Activated gamma-delta T cell (primary cell): ENCODE measurements at regions not wholly inside any gene's neighbourhood (a gene's known extent, or its start where the extent isn't known, plus 50 kb on each side); places are given as distances from the start of the nearest gene placed in this dataset.

Experiments used
- DNase-seq: peaks from one replicate; lab custom pipeline; 2025; lab: John Stamatoyannopoulos, UW

DNA sequence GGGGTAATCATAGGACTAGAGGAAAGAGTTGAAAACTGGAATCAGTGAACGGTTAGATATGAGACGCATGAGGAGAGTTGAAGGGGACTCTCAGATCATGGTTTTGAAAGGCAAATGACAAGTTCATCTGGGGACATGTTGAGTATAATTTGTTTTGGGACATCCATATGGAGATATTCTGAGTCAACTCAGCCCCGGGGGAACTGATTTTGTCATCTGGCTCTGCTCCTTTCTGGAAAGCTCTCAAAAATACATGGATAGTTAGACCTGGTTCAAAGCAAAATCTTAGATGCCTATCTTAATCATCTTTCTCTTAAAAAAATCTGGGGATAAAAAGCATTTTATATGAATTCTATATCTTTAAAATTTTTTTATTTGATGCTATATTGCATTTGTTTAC is 161.2 kb downstream of the SNX18 start:
- DNase-seq: no peak

DNA sequence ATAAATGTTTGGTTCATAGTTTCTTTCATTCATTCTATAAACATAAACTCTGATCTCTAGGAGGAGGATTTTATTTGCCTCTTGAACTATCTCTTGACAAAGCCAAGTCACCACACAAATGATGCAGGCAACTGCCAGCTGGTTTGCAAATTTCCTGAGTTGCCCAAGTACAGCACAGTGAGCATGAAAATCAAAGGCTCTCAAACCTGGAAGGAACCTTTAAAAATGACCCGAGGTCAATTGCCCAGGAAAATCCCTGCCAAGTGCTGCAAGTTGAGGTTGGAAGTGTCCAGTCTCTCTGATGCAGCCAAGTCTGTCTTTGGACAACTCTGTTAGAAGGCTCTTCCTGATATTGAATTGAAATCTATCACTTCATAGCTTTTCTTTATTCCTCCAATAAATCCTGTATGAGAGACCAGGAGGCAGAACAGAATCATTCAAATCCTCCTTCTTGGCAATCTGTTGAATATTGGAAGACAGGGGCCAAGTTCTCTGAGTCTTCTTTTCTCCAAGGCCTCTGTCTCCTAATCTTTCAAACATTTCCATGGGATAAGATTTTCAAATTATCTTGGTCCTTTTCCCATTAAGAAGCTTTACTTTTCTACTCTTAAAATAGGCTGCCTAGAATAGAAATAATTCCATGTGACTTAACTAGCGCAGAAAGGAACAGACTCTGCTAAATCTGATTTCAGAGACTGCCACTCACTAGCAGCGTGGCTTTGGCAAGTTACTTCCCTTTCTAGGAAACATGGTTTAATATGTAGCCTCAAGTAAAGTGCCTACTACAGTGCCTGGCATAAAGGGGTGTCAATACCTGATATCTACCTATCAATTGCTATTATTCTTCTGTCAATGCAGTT is 159.2 kb downstream of the SNX18 start:
- DNase-seq: no peak

DNA sequence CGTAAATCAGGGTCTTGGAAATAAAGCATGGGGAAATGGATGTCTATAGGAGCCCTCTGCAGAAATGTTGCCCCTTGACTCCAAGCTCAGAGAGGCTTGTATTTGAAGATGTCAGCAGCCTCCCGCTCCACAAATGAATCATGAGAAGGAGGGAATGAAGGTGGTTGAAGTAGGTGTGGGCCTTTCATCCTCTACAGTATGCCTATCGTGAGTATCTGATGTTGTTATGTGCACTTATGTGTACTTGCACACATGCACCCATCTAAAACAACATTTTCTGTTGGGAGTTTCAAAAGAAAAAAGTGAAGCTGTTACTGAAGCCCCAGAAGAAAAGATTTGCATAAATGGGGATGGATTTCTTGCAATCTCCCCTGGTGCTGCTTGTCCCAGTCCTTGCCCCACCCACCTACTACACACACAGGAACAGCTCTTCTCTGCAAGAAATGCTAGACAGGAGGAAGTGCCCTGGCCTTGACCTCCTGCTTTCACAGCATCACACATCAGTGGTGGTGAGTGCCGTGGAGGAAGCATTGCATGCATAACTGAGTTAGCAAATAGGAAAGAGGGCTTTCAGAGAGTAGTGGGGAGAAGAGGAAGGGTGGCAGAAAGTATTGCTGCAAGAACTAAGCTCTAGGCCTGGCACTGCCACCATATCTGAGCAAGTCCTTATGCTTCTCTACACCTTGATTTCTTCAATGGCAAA is 156.1 kb downstream of the SNX18 start:
- no peak for DNase-seq

DNA sequence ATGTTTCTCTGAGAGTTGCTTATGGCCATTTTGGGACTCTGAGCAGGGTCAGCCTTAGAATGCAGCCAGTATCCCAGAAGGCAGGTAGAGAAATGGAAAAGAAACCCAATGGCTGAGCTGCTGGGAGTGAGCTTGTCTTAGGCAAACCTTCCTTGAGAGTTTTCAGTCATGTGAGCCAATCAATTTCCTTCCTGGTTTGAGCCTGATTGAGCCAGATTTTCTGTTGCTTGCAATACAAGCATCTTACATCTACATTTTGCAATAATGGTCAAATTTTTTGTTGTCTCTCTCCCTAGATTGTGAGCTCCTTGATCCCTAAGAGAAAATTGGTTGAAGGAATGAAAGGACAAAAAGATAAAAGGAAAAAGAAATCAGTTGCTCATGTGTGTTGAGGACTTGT is 155.3 kb downstream of the SNX18 start:
- DNase-seq: no peak

DNA sequence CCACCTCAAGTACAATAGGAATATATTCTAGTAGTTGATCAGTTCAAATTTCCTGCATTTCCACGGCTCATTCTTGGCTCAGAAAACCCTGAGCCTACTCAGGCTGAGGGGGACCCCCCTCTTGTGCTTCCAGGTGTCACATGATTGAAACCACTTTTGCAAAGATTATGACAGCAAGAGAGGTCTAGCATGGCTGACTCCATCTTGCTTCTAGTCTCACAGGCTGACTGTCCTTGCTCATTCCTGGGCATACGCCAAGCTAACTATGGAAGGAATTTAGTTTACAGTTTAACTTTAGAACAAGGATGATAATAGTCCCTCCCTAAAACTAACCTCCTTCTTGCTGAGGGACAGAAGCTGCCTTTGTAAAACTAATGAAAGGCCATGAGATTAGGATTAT is 154.1 kb downstream of the SNX18 start:
- no peak for DNase-seq

DNA sequence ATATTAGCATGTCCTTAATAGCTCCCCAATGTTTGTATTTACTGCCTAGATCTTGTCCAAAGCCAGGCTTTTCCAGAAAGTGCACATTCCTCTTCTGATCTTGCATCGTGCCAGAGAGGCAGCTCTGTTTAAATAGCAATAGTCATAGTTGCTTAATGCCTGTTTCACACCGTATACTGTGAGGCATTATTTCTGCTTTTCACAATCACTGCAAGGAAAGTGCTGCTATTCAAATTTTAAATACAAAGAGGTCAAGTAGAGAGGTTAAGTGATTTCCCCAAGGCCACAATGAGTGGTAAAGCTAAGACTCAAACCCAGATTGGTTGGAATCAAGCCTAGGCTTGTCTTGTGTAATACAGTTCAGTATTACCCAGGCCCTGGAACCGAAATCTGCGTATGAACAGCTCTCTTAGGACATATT is 153.6 kb downstream of the SNX18 start:
- no peak for DNase-seq

DNA sequence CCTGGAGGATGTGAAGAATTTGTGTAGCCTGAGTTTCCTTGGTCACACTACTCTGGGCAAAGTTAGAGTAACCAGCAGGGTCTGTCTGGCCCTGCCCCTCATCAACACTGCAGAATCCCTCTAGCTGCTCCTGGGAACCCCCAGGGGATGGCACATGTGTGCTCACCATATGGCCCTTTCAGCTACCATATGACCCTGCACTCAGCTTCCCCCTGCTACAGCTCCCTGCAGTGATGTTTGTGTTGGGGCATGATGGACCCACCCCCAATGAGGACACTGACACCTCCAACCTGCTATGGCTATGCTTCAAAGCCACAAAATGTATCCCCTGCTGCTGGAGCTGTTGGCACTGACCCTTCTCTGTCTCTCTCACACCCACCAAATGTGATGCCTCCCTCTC is 152.7 kb downstream of the SNX18 start:
- no peak for DNase-seq

DNA sequence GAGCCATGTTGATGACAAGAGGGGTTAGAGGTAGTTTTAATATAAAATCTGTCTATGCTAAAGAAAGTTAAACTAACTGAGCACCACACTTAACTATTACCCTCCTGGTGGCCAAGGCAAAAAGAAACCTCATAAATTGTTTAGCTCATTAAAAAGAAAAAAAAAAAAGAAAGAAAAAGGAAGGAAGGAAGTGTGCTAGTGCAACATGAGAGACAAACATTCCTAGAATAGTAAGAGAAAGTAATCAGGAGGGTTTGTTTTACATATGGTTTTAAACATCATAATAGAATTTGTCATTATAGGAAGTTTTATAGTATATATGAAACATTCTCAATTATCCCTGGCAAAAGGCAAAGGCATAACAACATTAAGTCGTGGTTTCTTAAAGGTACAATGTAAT is 152.3 kb downstream of the SNX18 start:
- DNase-seq: no peak

DNA sequence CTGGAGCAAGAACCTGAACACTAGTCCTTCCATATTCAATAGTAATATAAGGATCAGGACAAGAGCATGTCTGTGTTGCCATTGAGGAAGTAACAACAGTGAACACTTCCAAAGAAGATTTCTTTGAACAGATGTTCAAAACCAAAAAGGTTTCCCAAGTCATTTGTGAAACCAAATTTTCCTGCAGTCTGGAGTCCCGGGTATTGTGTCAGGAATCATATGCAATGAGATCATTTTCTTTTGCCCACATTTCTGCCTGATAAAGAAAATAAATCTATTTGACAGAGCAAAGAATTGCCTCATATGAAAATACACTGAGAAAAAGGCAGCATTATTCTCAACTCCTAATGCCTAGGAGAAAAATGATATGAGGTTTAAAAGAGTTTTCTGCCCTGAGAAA is 151.7 kb downstream of the SNX18 start:
- no peak for DNase-seq

DNA sequence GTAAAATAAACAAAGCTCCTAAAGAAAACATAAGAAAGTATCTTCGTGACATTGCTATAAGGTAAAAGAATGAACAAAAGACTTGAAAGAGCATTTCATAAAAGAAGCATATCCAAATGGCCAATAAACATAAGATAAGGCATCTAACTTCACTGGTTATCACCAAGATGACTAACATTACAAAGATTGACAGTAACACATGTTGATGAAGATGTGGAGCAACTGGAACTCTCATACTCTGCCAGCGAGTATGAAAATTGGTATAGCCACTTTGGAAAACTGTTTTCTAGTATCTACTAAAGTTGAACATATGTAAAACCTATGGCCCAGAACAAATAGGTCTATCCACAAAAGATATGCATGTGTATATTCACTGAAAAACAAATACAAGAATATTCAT is 150.5 kb downstream of the SNX18 start:
- no peak for DNase-seq

DNA sequence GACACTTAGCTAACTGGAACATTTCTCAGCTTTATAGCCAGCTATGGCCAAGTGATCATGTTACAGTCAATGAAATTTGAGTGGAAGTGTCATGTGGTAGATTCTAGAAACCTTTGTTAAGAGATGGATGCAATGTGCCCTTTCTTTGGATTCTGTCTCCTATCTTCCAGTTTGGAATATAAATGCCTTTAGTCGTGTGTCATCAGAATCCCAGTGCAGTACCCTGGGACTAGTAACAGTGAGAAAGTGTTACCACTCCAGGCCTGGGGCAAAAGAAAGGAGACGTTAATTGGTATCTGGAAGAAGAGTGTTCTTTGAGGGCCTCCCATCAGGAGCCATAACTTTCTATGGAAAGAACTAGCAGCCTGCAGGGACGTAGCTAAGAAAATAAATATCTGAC is 149.6 kb downstream of the SNX18 start:
- DNase-seq: no peak

DNA sequence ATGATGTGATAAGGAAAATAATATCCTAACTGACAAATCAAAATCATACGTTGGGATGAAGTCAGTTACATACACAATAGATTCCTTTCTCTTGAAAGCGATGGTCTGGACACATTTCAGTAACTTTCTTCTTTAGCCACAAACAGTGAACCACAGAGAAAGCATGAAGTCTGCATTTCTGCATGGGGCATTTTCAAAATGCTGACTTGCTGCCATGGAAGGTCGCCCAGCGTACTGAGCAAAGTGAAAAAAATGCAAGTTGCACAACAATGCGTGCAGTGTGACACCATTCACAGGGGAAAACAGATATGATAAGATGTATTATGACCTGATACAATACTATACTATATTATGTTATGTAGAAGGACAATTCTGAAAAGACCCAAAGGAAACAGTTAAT is 146.3 kb downstream of the SNX18 start:
- no peak for DNase-seq

DNA sequence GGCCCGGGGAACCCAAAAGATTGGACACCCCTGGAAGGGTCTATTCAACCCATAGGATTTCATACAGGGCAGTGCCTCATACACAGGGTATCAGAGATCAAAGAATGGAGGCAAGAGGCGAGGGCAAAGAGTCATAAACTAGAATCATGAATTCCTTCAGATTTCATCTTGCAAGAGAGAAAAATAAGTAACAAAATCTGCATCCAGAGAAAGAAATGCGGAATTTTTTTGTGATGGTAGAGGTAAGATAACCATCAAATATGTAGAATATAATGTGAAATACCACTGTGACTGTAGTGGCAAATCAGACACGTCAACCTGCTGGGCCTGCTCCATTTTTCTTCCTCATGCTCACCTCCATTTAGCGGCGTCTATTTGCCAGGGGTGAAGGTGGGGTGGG is 143.6 kb downstream of the SNX18 start:
- DNase-seq: no peak

DNA sequence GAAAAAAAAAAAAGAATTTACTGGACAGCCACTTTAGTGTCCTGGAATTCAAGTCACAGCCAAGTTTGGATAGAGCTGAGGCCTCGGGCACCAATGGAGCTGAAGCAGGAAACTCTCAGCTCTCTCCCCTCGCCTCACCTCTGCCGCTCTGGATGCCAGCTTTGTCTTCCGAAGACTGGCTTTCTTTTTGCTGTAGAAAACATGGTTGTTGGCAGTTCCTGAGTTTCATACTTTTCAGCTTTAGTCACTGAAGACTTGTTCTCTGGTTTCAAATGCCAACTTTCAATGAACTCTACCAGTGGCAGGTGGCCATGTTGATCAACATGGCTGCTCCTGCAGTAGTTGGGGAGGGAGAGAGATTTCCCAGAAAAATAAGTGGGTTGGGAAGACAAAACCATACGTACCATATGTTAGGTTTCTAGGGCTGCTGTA is 142.2 kb downstream of the SNX18 start:
- DNase-seq: no peak

DNA sequence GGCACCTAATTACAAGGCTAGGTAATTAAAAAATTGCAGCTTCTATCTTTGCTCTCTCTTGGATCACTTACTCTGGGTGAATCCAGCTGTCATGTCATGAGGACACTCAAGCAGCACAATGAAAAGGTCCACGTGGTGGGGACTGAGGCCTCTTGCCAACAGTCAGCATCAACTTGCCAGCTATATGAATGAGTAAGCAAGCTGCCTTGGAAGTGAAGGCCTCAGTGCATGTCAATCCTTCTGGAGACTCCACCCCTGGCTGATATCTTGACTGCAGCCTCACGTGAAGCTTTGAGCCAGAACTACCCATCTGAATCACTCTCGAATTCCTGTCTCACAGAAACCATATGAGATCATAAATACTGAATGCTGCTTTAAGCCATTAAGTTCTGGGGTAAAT is 140.5 kb downstream of the SNX18 start:
- DNase-seq: no peak

DNA sequence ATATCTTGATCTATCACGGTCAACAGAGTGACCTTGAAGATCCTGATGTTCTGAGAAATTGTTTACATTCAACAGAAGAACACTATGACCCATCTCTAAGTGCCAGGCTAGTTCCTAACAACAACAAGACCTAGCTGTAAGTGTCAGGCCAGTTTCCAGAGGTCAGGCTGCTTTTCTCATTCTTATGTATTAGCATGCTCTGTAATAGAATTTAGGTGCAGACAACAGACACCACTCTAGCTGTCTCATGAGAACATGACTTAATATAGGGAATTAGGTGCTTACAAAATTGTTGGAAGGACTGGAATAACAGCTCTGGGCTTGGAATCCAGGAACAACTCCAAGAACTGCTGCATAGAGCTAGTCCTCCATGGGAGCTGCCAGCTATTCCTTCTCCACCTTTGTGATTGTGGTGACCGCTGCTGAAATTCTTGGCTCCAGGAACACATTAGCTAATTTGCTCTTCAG is 138.7 kb downstream of the SNX18 start:
- DNase-seq: no peak

DNA sequence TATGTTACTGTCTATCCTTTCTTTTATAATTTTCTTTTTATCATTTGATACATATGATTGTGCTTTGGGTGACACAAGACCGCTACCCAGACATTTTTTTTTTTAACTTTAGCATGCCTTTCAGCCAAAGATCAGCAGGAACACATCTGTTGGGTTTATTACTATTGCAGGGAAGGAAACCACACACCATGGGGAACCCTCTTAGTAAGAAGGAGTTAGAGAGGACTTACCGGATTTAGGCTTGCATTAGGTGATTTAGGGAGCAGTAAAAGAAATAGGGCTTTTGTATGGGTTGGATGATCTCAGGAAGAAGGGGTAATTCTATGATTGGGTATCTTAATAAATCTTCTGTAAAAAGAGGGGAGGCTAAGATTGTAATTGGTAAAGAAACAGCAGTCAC is 138.2 kb downstream of the SNX18 start:
- no peak for DNase-seq

DNA sequence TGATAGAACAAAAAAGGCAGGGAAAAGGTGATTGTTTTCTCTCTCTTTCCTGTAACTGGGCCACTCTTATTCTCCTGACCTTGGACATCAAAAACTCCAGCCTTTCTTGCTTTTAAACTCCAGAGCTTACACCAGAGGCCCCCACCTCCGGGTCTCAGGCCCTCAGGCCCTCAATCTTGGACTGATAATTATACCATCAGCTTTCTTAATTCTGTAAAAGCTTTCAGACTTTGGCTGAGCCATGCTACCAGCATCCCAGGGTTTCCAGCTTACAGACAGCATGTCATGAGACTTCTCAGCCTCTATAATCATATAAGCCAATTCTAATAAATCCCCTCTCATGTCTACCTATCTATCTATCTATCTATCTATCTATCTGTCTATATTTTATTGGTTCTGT is 137.7 kb downstream of the SNX18 start:
- DNase-seq: no peak

DNA sequence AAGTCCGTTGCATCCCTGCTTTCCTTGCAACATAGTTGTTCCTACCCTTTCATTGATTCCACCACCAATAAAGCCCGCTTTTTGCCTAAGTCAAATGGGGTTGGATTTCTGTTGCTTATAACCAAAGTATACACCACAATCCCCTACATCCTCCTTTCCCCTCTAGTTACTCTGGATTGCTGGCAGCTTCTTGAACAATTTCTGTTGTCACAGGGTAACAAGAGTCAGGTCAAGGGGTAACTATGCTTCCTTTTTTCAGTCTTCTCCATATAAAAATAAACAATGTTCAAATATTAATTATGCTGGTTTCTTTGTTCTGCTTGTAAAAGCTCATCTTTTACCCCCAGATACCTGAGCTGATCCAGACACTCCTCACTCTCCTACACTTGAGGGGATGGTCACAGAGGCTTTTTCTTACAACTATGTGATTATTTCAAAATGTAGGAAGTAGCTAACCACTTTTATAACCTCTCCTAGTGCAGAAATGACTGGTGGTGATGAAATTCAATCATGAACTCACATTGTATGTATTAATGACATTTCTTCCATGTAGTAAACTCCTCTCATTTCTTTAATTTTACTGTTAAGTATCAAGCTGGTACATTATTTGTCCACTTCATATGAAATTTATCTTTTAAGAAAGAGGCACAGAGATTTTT is 136.5 kb downstream of the SNX18 start:
- no peak for DNase-seq

DNA sequence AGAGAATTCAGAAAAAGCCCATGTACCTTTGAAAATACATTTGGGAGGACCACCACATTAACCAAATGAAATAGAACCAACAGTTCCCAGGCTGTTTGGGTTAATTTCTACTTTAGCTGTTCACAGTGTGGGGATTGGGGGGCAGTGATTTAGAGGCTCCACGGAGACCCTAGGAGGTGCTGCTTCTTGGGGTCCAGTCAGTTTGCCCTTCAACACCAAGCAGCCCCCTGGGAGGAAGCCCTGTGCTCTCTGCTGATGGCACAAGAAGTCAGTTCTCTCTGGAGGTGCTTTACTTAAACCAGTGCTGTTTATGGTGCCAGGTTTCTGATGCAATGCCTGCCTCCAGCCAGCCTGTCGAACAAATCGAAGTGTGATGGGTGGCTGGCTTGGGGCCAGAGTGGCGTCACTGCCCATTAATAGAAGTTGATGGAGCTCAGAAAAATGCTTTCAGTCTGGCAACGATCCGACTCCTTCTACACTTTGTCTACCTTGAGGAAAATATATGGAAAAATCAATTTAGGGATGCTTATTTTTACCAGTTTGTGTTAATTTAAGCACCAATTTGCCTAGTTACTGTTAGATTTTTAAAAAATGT is 134.0 kb downstream of the SNX18 start:
- no peak for DNase-seq

DNA sequence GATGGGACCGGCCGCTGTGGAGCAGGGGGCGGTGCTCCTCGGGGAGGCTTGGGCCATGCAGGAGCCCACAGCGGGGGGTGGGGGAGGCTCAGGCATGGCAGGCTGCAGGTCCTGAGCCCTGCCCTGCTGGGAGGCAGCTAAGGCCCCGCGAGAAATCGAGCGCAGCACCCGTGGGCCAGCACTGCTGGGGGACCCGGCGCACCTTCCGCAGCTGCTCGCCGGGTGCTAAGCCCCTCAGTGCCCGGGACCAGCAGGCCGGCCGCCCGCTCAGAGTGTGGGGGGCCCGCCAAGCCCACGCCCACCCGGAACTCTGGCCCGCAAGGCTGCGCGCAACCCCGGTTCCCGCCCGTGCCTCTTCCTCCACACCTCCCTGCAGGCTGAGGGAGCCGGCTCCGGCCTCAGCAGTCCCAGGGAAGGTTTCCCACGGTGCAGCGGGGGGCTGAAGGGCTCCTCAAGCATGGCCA is 131.5 kb downstream of the SNX18 start:
- peak; percentile 14 for DNase-seq

DNA sequence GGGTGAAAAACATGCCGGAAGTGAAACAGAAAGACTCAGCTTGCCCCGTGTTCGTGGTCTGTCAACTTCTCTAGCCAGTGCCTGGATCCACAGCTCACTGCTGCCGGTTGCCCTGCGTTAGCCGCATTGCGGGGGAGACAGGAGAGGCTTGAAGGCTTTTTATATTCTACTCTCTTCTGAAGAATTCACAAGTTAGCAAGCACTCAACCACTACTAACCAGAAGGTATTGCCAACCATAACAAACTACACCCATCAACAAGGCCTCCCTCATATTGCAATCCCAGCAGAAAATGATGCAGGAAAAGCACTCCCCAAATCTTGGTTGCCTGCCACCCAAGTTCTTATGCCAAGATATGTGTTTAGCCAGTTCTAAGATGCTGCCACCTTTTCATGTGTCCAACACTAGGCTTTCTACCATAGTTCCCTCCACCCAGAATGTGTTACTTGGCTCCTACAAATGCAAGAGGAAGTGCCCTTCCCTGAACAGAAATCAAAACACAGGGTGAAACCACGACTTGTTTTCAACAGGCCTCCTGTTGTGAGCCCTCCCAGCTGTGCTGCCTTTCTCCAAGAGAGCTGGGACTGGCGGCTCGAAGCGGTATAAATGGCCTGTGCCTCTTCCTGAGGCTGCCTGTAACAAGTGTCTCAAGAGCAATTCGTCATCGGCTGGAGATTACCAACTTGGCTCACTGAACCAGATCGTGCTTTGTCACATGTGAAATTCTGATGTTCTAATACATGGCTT is 129.0 kb downstream of the SNX18 start:
- peak; percentile 47 for DNase-seq
